KMS-11 (cell line): ENCODE measurements at regions not wholly inside any gene's neighbourhood (a gene's known extent, or its start where the extent isn't known, plus 50 kb on each side); places are given as distances from the start of the nearest gene placed in this dataset.

Experiments used
- H2AFZ ChIP-seq: fragments of 200-600 bp; sonication (generic); 2 replicates; pipeline ENCODE4 v1.6.1; 2016; ENCODE audit warnings: antibody characterized with exemption, mixed run types, low read depth
- H3K27ac ChIP-seq: fragments of 200-600 bp; sonication (generic); 2 replicates; pipeline ENCODE4 v1.6.1; 2016; ENCODE audit warnings: mild to moderate bottlenecking, mixed run types
- H3K27me3 ChIP-seq: fragments of 200-600 bp; sonication (generic); 2 replicates; pipeline ENCODE4 v1.6.1; 2017; ENCODE audit warnings: mild to moderate bottlenecking, low read depth, mixed run types, moderate library complexity; ENCODE audit not compliant: insufficient read depth
- H3K36me3 ChIP-seq: fragments of 200-600 bp; sonication (generic); 2 replicates; pipeline ENCODE4 v1.6.1; 2017; ENCODE audit warnings: mild to moderate bottlenecking, mixed run types; ENCODE audit not compliant: insufficient read depth
- H3K4me1 ChIP-seq: fragments of 200-600 bp; sonication (generic); 2 replicates; pipeline ENCODE4 v1.6.1; 2016; ENCODE audit warnings: mild to moderate bottlenecking, low read depth, mixed run types; ENCODE audit not compliant: poor library complexity, severe bottlenecking
- H3K4me2 ChIP-seq: fragments of 200-600 bp; sonication (generic); 2 replicates; pipeline ENCODE4 v1.7.0; 2016; ENCODE audit warnings: mild to moderate bottlenecking, mixed run types
- H3K4me3 ChIP-seq: fragments of 200-600 bp; sonication (generic); IDR thresholded peaks from 2 replicates; pipeline ENCODE4 v1.6.1; 2017; ENCODE audit warnings: low read depth, low read length, mixed read lengths; ENCODE audit not compliant: insufficient read depth
- H3K79me2 ChIP-seq: fragments of 200-600 bp; sonication (generic); 2 replicates; pipeline ENCODE4 v1.6.1; 2016; ENCODE audit warnings: low read depth, mixed run types; ENCODE audit not compliant: insufficient read depth
- H3K9ac ChIP-seq: fragments of 200-600 bp; sonication (generic); 2 replicates; pipeline ENCODE4 v1.6.1; 2016; ENCODE audit warnings: mild to moderate bottlenecking, mixed run types
- H4K20me1 ChIP-seq: fragments of 200-600 bp; sonication (generic); 2 replicates; pipeline ENCODE4 v1.6.1; 2016; ENCODE audit warnings: mild to moderate bottlenecking, mixed run types; ENCODE audit not compliant: insufficient read depth
- TF ChIP-seq, protein P1 (sequence below): fragments of 200-600 bp; sonication (generic); conservative IDR thresholded peaks from 2 replicates; pipeline ENCODE4 v1.6.1; 2017; ENCODE audit warnings: low read depth, mild to moderate bottlenecking, antibody characterized with exemption, low read length, moderate library complexity, mixed read lengths

DNA sequence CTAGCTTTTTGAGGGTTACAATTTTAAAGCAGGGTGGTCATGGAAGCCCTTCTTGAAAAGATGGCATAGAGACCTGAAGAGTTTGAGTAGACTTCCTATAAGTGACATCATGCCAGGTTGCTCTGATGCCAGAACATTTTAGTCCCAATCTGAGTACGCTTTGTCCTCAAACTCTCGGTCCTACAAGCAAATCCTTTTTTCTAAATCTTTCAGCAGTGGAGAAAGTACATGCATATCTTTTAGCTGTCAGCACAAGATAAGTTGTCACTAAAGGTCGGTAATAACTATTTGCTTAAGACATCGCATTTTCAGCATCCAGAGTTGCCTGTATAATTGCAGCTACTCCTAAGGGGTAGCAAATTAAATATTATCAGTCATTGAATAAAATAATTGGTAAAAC, 140.4 kb downstream of the ATP6V1G3 start:
- Histone ChIP-seq H3K4me3 (no peak overlapping the region), H3K27ac (no peak overlapping the region), H3K36me3 (no peaks in the 10 kb centered on the region), H3K27me3 (no peaks in the 10 kb centered on the region), H2AFZ (no peak overlapping the region), H3K4me1 (no peaks in the 10 kb centered on the region), H3K9ac (no peak overlapping the region), H3K79me2 (no peaks in the 10 kb centered on the region), H3K4me2 (no peak overlapping the region), H4K20me1 (no peaks in the 10 kb centered on the region)
- TF ChIP-seq, protein P1, sequence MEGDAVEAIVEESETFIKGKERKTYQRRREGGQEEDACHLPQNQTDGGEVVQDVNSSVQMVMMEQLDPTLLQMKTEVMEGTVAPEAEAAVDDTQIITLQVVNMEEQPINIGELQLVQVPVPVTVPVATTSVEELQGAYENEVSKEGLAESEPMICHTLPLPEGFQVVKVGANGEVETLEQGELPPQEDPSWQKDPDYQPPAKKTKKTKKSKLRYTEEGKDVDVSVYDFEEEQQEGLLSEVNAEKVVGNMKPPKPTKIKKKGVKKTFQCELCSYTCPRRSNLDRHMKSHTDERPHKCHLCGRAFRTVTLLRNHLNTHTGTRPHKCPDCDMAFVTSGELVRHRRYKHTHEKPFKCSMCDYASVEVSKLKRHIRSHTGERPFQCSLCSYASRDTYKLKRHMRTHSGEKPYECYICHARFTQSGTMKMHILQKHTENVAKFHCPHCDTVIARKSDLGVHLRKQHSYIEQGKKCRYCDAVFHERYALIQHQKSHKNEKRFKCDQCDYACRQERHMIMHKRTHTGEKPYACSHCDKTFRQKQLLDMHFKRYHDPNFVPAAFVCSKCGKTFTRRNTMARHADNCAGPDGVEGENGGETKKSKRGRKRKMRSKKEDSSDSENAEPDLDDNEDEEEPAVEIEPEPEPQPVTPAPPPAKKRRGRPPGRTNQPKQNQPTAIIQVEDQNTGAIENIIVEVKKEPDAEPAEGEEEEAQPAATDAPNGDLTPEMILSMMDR: no peak

DNA sequence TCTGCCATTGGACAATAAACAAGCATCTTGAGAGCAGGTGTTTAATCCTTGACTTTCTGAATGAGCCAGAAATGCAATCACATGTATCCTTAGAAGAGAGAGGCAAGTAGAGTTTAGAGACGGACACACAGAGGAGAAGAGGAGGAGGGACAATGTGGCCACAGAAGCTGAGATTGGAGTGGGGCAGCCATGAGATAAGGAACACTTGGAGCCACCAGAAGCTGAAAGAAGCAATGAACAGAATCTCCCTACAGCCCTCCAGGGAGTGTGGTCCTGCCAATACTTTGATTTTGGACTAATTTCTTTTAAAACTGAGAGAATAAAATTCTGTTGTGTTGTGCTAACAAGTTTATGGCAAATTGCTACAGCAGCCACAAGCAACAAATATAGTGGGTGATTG, 141.0 kb downstream of the ATP6V1G3 start:
- H3K27me3 ChIP-seq: no peaks in the 10 kb centered on the region

DNA sequence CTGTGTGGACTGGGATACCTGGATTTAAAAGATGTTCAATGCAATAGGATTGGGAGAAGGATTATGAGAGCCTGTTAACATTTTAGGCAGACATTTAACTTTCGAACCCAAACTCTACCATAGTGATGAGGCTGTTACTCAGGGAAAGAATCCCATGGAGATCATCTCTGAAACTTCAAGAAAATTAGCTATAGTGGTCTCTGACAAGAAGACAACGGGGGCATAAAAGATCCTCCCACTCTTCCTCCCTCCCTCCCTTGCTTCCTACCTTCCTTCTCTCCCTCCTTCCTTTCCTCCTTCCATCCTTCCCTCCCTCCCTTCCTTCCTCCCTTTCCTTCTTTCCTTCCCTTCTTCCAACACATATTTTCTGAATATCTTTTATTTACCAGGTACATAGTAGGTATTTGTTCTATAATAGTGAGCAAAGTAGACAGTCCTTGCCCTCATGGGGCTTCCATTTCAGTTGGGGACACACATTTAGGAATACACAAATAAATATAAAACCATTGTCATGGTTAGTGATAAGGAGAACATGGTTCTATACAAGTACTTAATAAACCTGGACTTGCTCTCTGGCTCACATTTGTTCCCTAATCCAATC, 143.2 kb downstream of the ATP6V1G3 start:
- Histone ChIP-seq H3K27ac (no peak overlapping the region), H3K4me1 (no peaks in the 10 kb centered on the region), H3K79me2 (no peaks in the 10 kb centered on the region), H3K4me3 (no peak overlapping the region), H3K4me2 (no peak overlapping the region), H2AFZ (no peak overlapping the region), H3K36me3 (no peaks in the 10 kb centered on the region), H3K9ac (no peak overlapping the region), H3K27me3 (no peaks in the 10 kb centered on the region), H4K20me1 (no peaks in the 10 kb centered on the region)
- TF ChIP-seq, protein P1: no peak

More for the DNA sequence above, 141.0 kb downstream of the ATP6V1G3 start:
- H4K20me1 ChIP-seq: no peaks in the 10 kb centered on the region
- H3K36me3 ChIP-seq: no peaks in the 10 kb centered on the region
- H3K27ac ChIP-seq: no peak overlapping the region
- H3K79me2 ChIP-seq: no peaks in the 10 kb centered on the region
- H2AFZ ChIP-seq: no peak overlapping the region
- no peak overlapping the region for H3K9ac ChIP-seq
- TF ChIP-seq, protein P1: no peak
- no peaks in the 10 kb centered on the region for H3K4me1 ChIP-seq
- H3K4me3 ChIP-seq: no peak overlapping the region
- H3K4me2 ChIP-seq: no peak overlapping the region

DNA sequence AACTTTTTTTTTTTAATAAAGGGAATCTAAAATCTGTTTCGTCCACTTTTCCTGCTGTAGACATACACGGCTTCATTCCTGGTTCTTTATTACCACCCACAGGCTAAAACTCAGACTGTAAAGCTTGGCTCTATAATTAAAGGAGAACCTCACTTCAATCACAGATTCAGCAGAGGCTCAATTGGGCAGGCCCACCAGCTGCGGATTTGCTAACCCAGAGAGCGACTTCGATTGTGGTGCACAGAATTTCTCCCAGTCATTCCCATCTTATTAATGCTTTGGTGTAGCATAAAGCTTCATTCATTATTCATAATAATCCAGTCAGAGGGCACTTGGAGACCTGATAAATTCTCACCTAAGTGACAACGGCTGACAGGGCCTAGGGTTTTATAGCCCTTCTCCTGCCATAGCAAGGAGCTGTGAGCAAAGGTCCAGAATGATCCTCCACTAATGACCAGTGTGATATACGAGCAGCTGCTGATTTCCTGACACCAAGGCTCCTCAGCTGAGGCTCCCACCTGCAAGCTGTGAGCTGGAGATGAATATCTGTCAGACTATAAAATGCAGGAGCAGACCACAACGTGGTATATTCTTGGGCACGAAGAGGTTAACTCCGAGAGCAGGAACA, 149.0 kb downstream of the ATP6V1G3 start:
- Histone ChIP-seq H3K36me3 (no peaks in the 10 kb centered on the region), H2AFZ (no peak overlapping the region), H4K20me1 (no peaks in the 10 kb centered on the region), H3K27me3 (no peaks in the 10 kb centered on the region), H3K79me2 (no peaks in the 10 kb centered on the region), H3K27ac (no peak overlapping the region), H3K4me3 (no peak overlapping the region), H3K9ac (no peak overlapping the region), H3K4me2 (no peak overlapping the region), H3K4me1 (no peaks in the 10 kb centered on the region)
- TF ChIP-seq, protein P1: no peak
